ENCODE measurements at regions not wholly inside any gene's neighbourhood (a gene's known extent, or its start where the extent isn't known, plus 50 kb on each side); places are given as distances from the start of the nearest gene placed in this dataset.

GRCh38 chr5:111853748-111854147, 96.8 kb upstream of the NREP start:
- 61% methylated on average over 3 of the region's 3 CpGs for WGBS (ENCODE audit: low lambda C conversion rate, missing lambda C conversion rate)
- Histone ChIP-seq H3K4me1 (ENCODE audit: insufficient read depth) (peaks cover 10% of the 10 kb centered on the region), H3K9me3 (ENCODE audit: low read depth) (no peaks in the 10 kb centered on the region), H2AFZ (no peak overlapping the region), H3K9me2 (replicated peaks; ENCODE audit: insufficient read depth) (no peaks in the 10 kb centered on the region), H3K27me3 (no peaks in the 10 kb centered on the region), H3K27ac (no peak overlapping the region), H3K36me3 (replicated peaks; ENCODE audit: insufficient read depth, low read depth) (no peaks in the 10 kb centered on the region), H4K20me1 (ENCODE audit: insufficient read depth, poor library complexity, severe bottlenecking) (no peaks in the 10 kb centered on the region), H3K4me3 (no peak overlapping the region), H3K4me2 (no peak overlapping the region), H3K79me2 (no peaks in the 10 kb centered on the region)
- peak; percentile 10 for DNase-seq (ENCODE audit: low spot score)
- no peak for TF ChIP-seq EZH2 (IDR thresholded peaks at IDR 0.05; ENCODE audit: borderline replicate concordance)
- no peak for TF ChIP-seq CTCF (IDR thresholded peaks at IDR 0.05; ENCODE audit: poor library complexity)
- TF ChIP-seq EZH2phosphoT487 (IDR thresholded peaks at IDR 0.05; ENCODE audit: low read depth, severe bottlenecking, unreplicated experiment) = no peak

- Histone ChIP-seq H3K9me3 (ENCODE audit: low read depth) (no peaks in the 10 kb centered on the region), H3K27ac (no peak overlapping the region), H3K79me2 (no peaks in the 10 kb centered on the region), H3K27me3 (no peaks in the 10 kb centered on the region), H2AFZ (no peak overlapping the region), H3K9me2 (replicated peaks; ENCODE audit: insufficient read depth) (no peaks in the 10 kb centered on the region), H3K4me1 (ENCODE audit: insufficient read depth) (peaks cover 10% of the 10 kb centered on the region), H3K36me3 (replicated peaks; ENCODE audit: insufficient read depth, low read depth) (no peaks in the 10 kb centered on the region), H4K20me1 (ENCODE audit: insufficient read depth, poor library complexity, severe bottlenecking) (no peaks in the 10 kb centered on the region), H3K4me2 (no peak overlapping the region), H3K4me3 (no peak overlapping the region)
- no peak for DNase-seq (ENCODE audit: low spot score)
- no peak for TF ChIP-seq CTCF (IDR thresholded peaks at IDR 0.05; ENCODE audit: poor library complexity)
- TF ChIP-seq EZH2phosphoT487 (IDR thresholded peaks at IDR 0.05; ENCODE audit: low read depth, severe bottlenecking, unreplicated experiment) = no peak
- no peak for TF ChIP-seq EZH2 (IDR thresholded peaks at IDR 0.05; ENCODE audit: borderline replicate concordance)
- 84% methylated on average over 4 of the region's 4 CpGs for WGBS (ENCODE audit: low lambda C conversion rate, missing lambda C conversion rate)
Observed at GRCh38 chr5:111851631-111852548, 94.9 kb upstream of the NREP start.

GRCh38 chr5:111848476-111848875, 91.5 kb upstream of the NREP start:
- H3K9me3 ChIP-seq (ENCODE audit: low read depth) = no peaks in the 10 kb centered on the region
- no peak overlapping the region for H3K4me2 ChIP-seq
- TF ChIP-seq EZH2phosphoT487 (IDR thresholded peaks at IDR 0.05; ENCODE audit: low read depth, severe bottlenecking, unreplicated experiment) = no peak
- no peak for TF ChIP-seq CTCF (IDR thresholded peaks at IDR 0.05; ENCODE audit: poor library complexity)
- no peak for TF ChIP-seq EZH2 (IDR thresholded peaks at IDR 0.05; ENCODE audit: borderline replicate concordance)
- no peaks in the 10 kb centered on the region for H3K79me2 ChIP-seq
- 86% methylated on average over 3 of the region's 3 CpGs for WGBS (ENCODE audit: low lambda C conversion rate, missing lambda C conversion rate)
- no peaks in the 10 kb centered on the region for H3K36me3 ChIP-seq (replicated peaks; ENCODE audit: insufficient read depth, low read depth)
- no peaks in the 10 kb centered on the region for H3K4me1 ChIP-seq (ENCODE audit: insufficient read depth)
- H3K27me3 ChIP-seq = no peaks in the 10 kb centered on the region
- H3K27ac ChIP-seq = no peak overlapping the region
- no peak overlapping the region for H2AFZ ChIP-seq
- DNase-seq (ENCODE audit: low spot score) = no peak
- no peak overlapping the region for H3K4me3 ChIP-seq
- no peaks in the 10 kb centered on the region for H3K9me2 ChIP-seq (replicated peaks; ENCODE audit: insufficient read depth)
- H4K20me1 ChIP-seq (ENCODE audit: insufficient read depth, poor library complexity, severe bottlenecking) = no peaks in the 10 kb centered on the region
